ENCODE measurements at regions not wholly inside any gene's neighbourhood (a gene's known extent, or its start where the extent isn't known, plus 50 kb on each side); places are given as distances from the start of the nearest gene placed in this dataset.

- TF ChIP-seq, protein P1, sequence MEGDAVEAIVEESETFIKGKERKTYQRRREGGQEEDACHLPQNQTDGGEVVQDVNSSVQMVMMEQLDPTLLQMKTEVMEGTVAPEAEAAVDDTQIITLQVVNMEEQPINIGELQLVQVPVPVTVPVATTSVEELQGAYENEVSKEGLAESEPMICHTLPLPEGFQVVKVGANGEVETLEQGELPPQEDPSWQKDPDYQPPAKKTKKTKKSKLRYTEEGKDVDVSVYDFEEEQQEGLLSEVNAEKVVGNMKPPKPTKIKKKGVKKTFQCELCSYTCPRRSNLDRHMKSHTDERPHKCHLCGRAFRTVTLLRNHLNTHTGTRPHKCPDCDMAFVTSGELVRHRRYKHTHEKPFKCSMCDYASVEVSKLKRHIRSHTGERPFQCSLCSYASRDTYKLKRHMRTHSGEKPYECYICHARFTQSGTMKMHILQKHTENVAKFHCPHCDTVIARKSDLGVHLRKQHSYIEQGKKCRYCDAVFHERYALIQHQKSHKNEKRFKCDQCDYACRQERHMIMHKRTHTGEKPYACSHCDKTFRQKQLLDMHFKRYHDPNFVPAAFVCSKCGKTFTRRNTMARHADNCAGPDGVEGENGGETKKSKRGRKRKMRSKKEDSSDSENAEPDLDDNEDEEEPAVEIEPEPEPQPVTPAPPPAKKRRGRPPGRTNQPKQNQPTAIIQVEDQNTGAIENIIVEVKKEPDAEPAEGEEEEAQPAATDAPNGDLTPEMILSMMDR (IDR thresholded peaks at IDR 0.05; ENCODE audit: borderline replicate concordance, extremely low read depth, low read length, poor library complexity, severe bottlenecking), result no peak
- no peak for TF ChIP-seq EZH2 (IDR thresholded peaks at IDR 0.05; ENCODE audit: borderline replicate concordance, low read depth, low read length, severe bottlenecking)
Measured at GRCh38 chr2:136639651-136640050, 125.7 kb upstream of the THSD7B start.

Data from DND-41 (cell line).